Glutamatergic neuron (in vitro differentiated cells): ENCODE measurements at regions not wholly inside any gene's neighbourhood (a gene's known extent, or its start where the extent isn't known, plus 50 kb on each side); places are given as distances from the start of the nearest gene placed in this dataset.

Source experiments
- DNase-seq: peaks from one replicate; pipeline ENCODE4 v3.0.0; 2022
- H3K27ac Mint-ChIP-seq: one replicate; pipeline ENCODE4 v1.8.0; 2020; ENCODE audit warnings: mild to moderate bottlenecking, mixed read lengths, inconsistent platforms; ENCODE audit not compliant: unreplicated experiment
- H3K27me3 Mint-ChIP-seq: one replicate; pipeline ENCODE4 v1.8.0; 2020; ENCODE audit warnings: mild to moderate bottlenecking, moderate library complexity, mixed read lengths, inconsistent platforms; ENCODE audit not compliant: unreplicated experiment
- H3K36me3 Mint-ChIP-seq: one replicate; pipeline ENCODE4 v1.8.0; 2020; ENCODE audit warnings: mild to moderate bottlenecking, mixed read lengths, inconsistent platforms; ENCODE audit not compliant: unreplicated experiment
- H3K4me1 Mint-ChIP-seq: one replicate; pipeline ENCODE4 v1.8.0; 2020; ENCODE audit warnings: mild to moderate bottlenecking, low read depth, mixed read lengths, inconsistent platforms; ENCODE audit not compliant: unreplicated experiment
- H3K4me3 Mint-ChIP-seq: one replicate; pipeline ENCODE4 v1.8.0; 2020; ENCODE audit warnings: mild to moderate bottlenecking, mixed read lengths, inconsistent platforms; ENCODE audit not compliant: unreplicated experiment
- H3K9me3 Mint-ChIP-seq: one replicate; pipeline ENCODE4 v1.8.0; 2020; ENCODE audit warnings: mild to moderate bottlenecking, moderate library complexity, mixed read lengths, inconsistent platforms; ENCODE audit not compliant: unreplicated experiment
- CTCF ChIP-seq: fragments of 200-600 bp; sonication (generic); IDR thresholded peaks from one replicate; pipeline ENCODE4 v1.5.0; 2021; ENCODE audit not compliant: partially characterized antibody, unreplicated experiment

DNA sequence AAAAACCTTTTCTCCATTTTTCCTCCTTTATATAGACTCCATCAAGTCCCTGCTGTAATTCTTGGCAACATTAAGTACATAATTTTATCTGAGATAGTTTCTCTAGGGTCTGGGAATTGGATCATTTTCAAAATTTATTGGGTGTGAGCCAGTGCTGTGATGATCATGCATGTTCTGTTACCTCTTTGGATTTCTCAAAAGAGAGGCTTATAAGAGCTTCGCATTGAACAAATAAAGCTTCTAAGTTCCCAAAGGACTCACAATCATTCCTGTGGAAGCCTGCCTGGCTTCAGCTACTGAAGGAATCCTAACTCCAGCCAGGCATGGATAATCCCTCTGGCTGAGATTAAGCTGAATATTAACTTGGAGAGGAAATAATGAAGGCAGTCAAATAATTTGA lies 208.5 kb downstream of the RAB38 start:
- no peak for DNase-seq
- no peak overlapping the region for H3K4me3 Mint-ChIP-seq
- no peaks in the 10 kb centered on the region for H3K9me3 Mint-ChIP-seq

GRCh38 chr11:87966216-87966615 lies 209.0 kb downstream of the RAB38 start:
- H3K27ac Mint-ChIP-seq: no peak overlapping the region
- no peak for DNase-seq
- H3K36me3 Mint-ChIP-seq: no peaks in the 10 kb centered on the region
- H3K4me3 Mint-ChIP-seq: no peak overlapping the region
- H3K4me1 Mint-ChIP-seq: no peaks in the 10 kb centered on the region
- no peak for TF ChIP-seq CTCF
- H3K27me3 Mint-ChIP-seq: no peaks in the 10 kb centered on the region
- H3K9me3 Mint-ChIP-seq: no peaks in the 10 kb centered on the region

More for the DNA sequence above, 208.5 kb downstream of the RAB38 start:
- no peaks in the 10 kb centered on the region for H3K4me1 Mint-ChIP-seq
- TF ChIP-seq CTCF: no peak
- H3K27ac Mint-ChIP-seq: no peak overlapping the region
- H3K36me3 Mint-ChIP-seq: no peaks in the 10 kb centered on the region
- H3K27me3 Mint-ChIP-seq: no peaks in the 10 kb centered on the region

- no peak for TF ChIP-seq CTCF
Observed at GRCh38 chr11:87961606-87962005, 213.6 kb downstream of the RAB38 start.

GRCh38 chr11:87957961-87958360 lies 217.3 kb downstream of the RAB38 start:
- TF ChIP-seq CTCF: no peak
- Mint-ChIP-seq H3K4me1 (no peaks in the 10 kb centered on the region), H3K9me3 (no peaks in the 10 kb centered on the region), H3K27ac (no peak overlapping the region), H3K27me3 (no peaks in the 10 kb centered on the region), H3K4me3 (no peak overlapping the region), H3K36me3 (no peaks in the 10 kb centered on the region)
- DNase-seq: no peak

More at GRCh38 chr11:87961606-87962005, 213.6 kb downstream of the RAB38 start:
- Mint-ChIP-seq H3K4me1 (no peaks in the 10 kb centered on the region), H3K27me3 (no peaks in the 10 kb centered on the region), H3K4me3 (no peak overlapping the region), H3K9me3 (no peaks in the 10 kb centered on the region), H3K27ac (no peak overlapping the region), H3K36me3 (no peaks in the 10 kb centered on the region)
- DNase-seq: no peak

DNA sequence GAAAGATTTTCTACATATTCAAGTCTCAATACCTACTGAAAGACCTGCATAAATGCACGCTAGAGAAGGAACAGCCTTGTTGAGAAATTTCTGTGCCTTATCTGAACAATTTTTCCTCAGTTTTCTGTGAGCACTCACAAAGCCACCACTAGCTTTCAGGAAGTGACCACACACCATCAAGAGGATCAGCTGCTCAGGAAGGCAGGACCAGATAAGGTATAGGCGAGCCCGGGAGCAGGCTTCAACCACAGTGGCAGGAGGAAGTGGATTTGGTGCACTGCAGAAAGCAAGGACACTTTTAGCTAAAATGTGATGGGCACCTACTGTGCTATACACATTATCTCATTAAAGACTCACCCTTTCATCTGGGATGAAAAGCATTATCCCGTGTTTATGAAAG lies 220.8 kb downstream of the RAB38 start:
- Mint-ChIP-seq H3K36me3 (peaks cover 8% of the 10 kb centered on the region), H3K4me3 (no peak overlapping the region), H3K27me3 (no peaks in the 10 kb centered on the region), H3K9me3 (no peaks in the 10 kb centered on the region), H3K4me1 (no peaks in the 10 kb centered on the region), H3K27ac (no peak overlapping the region)
- TF ChIP-seq CTCF: no peak
- no peak for DNase-seq
